Heart right ventricle (tissue), 16 donors: ENCODE measurements at regions not wholly inside any gene's neighbourhood (a gene's known extent, or its start where the extent isn't known, plus 50 kb on each side); places are given as distances from the start of the nearest gene placed in this dataset.
"Not testable (repeated sequence)": the region's sequence is repeated elsewhere in the genome, so short reads cannot be mapped to it uniquely, and the experiment has no call there.

Experiments used
- ATAC-seq, 8 donors: fragments of 200-7000 bp; cut with Tn5 transposase; one replicate each; pipeline ENCODE4 v1.9.1; 2020; ENCODE audit warnings: mild to moderate bottlenecking in 8 of 8, moderate library complexity in 8 of 8, moderate number of reproducible peaks in 1 of 8
- DNase-seq, 2 donors: peaks; one replicate each; pipeline ENCODE4 v3.0.0-alpha.2; 2020
- H3K27ac ChIP-seq, 10 donors: fragments of 200-600 bp; sonication (generic) in 2 of 10; one replicate each; pipeline versions ENCODE4 v1.5.0 to v1.8.0; 2020 to 2022; ENCODE audit warnings: mild to moderate bottlenecking in 3 of 10
- H3K27me3 ChIP-seq, 7 donors: fragments of 200-600 bp; one replicate each; pipeline ENCODE4 v1.8.0; 2021 to 2022; ENCODE audit warnings: mild to moderate bottlenecking in 2 of 7
- H3K36me3 ChIP-seq, 9 donors: fragments of 200-600 bp; sonication (generic) in 1 of 9; one replicate each; pipeline versions ENCODE4 v1.5.0 to v1.8.0; 2020 to 2022; ENCODE audit warnings: mild to moderate bottlenecking in 2 of 9
- H3K4me1 ChIP-seq, 9 donors: fragments of 200-600 bp; sonication (generic) in 1 of 9; one replicate each; pipeline versions ENCODE4 v1.5.0 to v1.8.0; 2020 to 2022; ENCODE audit warnings: mild to moderate bottlenecking in 4 of 9
- H3K4me3 ChIP-seq, 10 donors: fragments of 200-600 bp; sonication (generic) in 2 of 10; one replicate each; pipeline versions ENCODE4 v1.5.0 to v1.8.0; 2020 to 2022; ENCODE audit warnings: mild to moderate bottlenecking in 7 of 10, moderate library complexity in 2 of 10
- H3K9me3 ChIP-seq, 11 donors: fragments of 200-600 bp in 10 of 11; sonication (generic) in 2 of 11; one replicate each; pipeline versions ENCODE4 v1.5.0 to v1.8.0; 2013 to 2022; ENCODE audit warnings: mild to moderate bottlenecking in 2 of 11, control low read depth in 1 of 11, moderate library complexity in 1 of 11
- WGBS, 2 donors: extraction: QIAGEN DNeasy Blood & Tissue Kit; methylation state at CpG; one replicate each; pipeline ENCODE4 v1.1.7; 2013; ENCODE audit warnings: inconsistent platforms in 1 of 2; 5-methylcytosine and 5-hydroxymethylcytosine counted together
- intact Hi-C, 10 donors: fragments of 100-400 bp; cut with DNase I; formaldehyde crosslinking; loops; one replicate each; pipeline versions ENCODE4 v1.11.1 to v1.14.2; 2022
- TF ChIP-seq, protein P1 (sequence below), 9 donors: fragments of 200-600 bp; sonication (generic) in 2 of 9; IDR thresholded peaks; one replicate each; pipeline versions ENCODE4 v1.5.0 to v1.8.0; 2021 to 2022; ENCODE audit warnings: antibody characterized with exemption in 9 of 9, mild to moderate bottlenecking in 5 of 9, moderate library complexity in 1 of 9
- donor health status: Arrhythmogenic right ventricular cardiomyopathy.
- donor health status: ischemic (EF 13 %, LVEDD 7.1; RV severe dilation, severe dysfunction).
- donor health status: healthy with polysubstance abuse.
- donor health status: DM: no; HTN: yes; CAD: no.
- donor health status: DM: no; HTN: no; CAD: no.
- donor health status: ischemic (EF 25% LVEDD 6.9; RV normal size, moderate dysfunction).
- donor health status: ischemic (EF 25% LVEDD 5.7; RV mildly dilated, moderate dysfunction).
- donor health status: healthy.
- donor health status: DM: yes; HTN: yes; CAD: no.
- donor health status: Ischemic cardiomyopathy.
- donor health status: ischemic (EF 35%, LVEDD 5.7; RV mildly dilated, moderate dysfunction).
- donor health status: nonischemic (EF 11% LVEDD 7.7; RV severe dilation, severe dysfunction).
- donor health status: DM: yes; HTN: yes; CAD: no.
- donor health status: PGD.
- donor health status: ischemic (EF 29% LVEDD 5.4; RV normal size, mild dysfunction).
- donor health status: nonischemic (EF 23%, LVEDD 6.1; RV moderate dilation, normal function).

DNA sequence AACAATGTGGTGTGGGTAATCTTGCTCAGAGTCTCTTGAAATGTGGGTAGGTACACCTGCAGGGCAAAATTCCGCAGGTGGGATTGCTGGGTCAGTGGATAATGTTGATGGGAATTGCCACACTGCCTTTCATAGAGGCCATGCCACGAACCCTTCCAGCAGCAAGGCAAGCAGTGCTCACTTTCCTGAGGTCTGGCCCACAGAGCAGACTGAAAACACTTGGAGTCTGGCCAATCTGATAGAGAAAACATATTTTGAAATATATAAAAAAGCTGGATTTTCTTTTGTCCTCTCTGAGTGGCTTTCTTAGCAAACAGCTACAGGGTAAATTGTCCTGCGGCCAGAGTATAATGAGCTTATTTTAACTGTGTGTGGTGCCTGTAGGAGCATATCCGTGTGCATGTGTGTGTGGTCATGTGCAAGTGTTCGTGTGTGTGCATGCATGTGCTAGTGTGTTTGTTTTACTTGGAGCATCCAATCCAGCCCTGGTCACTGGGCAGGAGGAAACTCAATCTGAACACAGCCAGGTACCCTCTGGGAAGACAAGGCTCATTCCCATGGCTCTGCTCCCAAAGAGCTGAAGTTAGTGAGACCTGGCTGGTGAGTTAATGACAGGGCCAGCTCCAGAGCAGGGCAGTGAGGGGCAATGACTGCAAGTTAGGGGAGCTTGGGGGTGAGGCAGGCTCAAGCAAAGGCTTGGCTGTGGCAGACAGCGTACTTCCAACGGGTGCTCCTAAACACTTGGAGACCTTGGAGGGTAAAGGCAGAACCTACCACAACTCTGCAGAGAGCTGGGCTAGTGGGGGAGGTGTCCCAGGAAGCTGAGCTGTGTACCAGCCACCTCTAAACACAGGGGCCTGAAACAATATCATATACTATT is 91.3 kb downstream of the PLXNA1 start:
- 67 to 76% methylated on average over 7 of the region's 7 CpGs for WGBS, 2 donors
- Histone ChIP-seq H3K27me3 (peaks cover 0 to 29% (median 5%) of the 10 kb centered on the region in 7 donors), H3K27ac (no peak overlapping the region), H3K36me3 (no peaks in the 10 kb centered on the region), H3K9me3 (peaks cover 0 to 7% (median 0%) of the 10 kb centered on the region in 11 donors), H3K4me3 (no peak overlapping the region), H3K4me1 (peaks cover 0 to 8% (median 0%) of the 10 kb centered on the region in 9 donors)
- no peak for DNase-seq
- TF ChIP-seq, protein P1, sequence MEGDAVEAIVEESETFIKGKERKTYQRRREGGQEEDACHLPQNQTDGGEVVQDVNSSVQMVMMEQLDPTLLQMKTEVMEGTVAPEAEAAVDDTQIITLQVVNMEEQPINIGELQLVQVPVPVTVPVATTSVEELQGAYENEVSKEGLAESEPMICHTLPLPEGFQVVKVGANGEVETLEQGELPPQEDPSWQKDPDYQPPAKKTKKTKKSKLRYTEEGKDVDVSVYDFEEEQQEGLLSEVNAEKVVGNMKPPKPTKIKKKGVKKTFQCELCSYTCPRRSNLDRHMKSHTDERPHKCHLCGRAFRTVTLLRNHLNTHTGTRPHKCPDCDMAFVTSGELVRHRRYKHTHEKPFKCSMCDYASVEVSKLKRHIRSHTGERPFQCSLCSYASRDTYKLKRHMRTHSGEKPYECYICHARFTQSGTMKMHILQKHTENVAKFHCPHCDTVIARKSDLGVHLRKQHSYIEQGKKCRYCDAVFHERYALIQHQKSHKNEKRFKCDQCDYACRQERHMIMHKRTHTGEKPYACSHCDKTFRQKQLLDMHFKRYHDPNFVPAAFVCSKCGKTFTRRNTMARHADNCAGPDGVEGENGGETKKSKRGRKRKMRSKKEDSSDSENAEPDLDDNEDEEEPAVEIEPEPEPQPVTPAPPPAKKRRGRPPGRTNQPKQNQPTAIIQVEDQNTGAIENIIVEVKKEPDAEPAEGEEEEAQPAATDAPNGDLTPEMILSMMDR (IDR thresholded peaks at IDR 0.05): no peak
- no peak for ATAC-seq
- intact Hi-C loops: no loop called here

DNA sequence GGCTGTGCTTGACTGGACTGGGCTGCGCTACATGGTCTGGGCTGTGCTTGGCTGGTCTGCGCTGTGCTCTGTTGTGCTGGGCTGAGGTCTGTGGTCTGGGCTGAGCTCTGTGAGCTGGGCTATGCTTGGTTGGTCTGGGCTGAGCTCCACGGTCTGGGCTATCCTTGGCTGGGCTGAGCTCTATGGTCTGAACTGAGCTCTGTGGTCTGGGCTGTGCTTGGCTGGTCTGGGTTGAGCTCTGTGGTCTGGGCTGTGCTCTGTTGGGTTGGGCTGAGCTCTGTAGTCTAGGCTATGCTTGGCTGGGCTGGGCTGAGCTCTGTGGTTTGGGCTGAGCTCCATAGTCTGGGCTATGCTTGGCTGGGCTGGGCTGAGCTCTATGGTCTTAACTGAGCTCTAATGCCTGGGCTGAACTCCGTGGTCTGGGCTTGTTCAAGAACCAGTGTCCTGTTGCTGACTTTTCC is 92.0 kb downstream of the PLXNA1 start:
- Histone ChIP-seq H3K27me3 (peaks cover 0 to 23% (median under 1%) of the 10 kb centered on the region in 7 donors), H3K4me1 (peaks cover 0 to 8% (median 0%) of the 10 kb centered on the region in 9 donors), H3K27ac (peak overlapping the region in 1 of 10 donors; percentile 40), H3K9me3 (peaks cover 0 to 7% (median 0%) of the 10 kb centered on the region in 11 donors), H3K4me3 (no peak overlapping the region), H3K36me3 (no peaks in the 10 kb centered on the region)
- intact Hi-C loops: no loop called here
- TF ChIP-seq, protein P1 (IDR thresholded peaks at IDR 0.05): no peak
- ATAC-seq: peak in 5 of 8 donors; percentile 23 to 56 (median 32)
- 77% methylated on average over 4 of the region's 4 CpGs for WGBS, 2 donors
- no peak for DNase-seq

DNA sequence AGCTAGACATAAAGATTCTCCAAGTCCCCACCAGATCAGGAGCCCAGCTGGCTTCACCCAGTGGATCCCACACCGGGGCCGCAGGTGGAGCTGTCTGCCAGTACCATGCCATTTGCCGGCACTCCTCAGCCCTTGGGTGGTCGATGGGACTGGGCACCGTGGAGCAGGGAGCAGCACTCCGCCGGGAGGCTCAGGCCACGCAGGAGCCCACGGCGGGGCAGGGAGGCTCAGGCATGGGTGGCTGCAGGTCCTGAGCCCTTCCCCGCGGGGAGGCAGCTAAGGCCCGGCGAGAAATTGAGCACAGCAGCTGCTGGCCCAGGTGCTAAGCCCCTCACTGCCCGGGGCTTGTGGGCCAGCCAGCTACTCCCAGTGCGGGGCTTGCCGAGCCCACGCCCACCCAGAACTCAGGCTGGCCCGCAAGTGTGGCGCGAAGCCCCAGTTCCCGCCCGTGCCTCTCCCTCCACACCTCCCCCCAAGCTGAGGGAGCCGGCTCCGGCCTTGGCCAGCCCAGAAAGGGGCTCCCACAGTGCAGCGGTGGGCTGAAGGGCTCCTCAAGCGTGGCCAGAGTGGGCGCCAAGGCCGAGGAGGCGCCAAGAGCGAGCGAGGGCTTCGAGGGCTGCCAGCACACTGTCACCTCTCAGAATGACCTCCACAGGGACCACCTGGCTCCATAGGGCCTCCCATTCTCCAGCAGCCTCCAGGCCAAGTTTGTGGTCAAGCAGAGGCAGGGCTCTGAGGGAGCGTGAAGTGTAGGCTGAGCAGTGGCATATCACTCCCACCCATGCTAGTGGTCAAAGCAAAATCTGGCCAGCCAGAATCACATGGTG is 93.5 kb downstream of the PLXNA1 start:
- intact Hi-C loops, ATAC-seq, H3K36me3 ChIP-seq, DNase-seq, H3K4me1 ChIP-seq, H3K27me3 ChIP-seq, H3K9me3 ChIP-seq, H3K4me3 ChIP-seq, H3K27ac ChIP-seq: not testable (repeated sequence)
- 93 to 96% methylated on average over 29 to 34 of the region's 34 CpGs for WGBS, 2 donors

DNA sequence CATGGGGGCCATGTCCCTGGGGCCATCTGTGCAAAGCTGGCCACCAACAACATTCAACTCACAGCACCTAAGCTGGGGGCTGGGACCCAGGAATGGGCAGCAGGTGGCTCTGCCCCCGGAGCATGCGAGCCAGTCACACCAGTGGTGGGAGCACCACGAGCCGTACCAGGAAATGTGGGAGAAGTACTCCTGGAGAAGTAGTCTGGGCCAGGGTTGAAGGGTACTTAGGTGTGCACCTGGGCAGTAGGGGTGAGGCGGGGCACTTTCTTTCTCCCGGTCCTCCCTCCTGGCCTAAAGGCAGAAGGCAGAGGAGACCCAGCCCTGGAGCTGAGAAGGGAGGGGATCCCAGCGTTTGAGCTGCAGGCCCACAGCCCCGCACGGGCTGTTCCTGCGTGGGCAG is 94.2 kb downstream of the PLXNA1 start:
- TF ChIP-seq, protein P1 (IDR thresholded peaks at IDR 0.05): no peak
- DNase-seq (no peak), ATAC-seq (no peak)
- H3K27me3 ChIP-seq: peaks cover 0 to 5% (median 0%) of the 10 kb centered on the region in 7 donors
- H3K4me1 ChIP-seq: peaks cover 0 to 8% (median 0%) of the 10 kb centered on the region in 9 donors
- intact Hi-C loops: no loop called here
- H3K4me3 ChIP-seq: no peak overlapping the region
- H3K9me3 ChIP-seq: peaks cover 0 to 7% (median 0%) of the 10 kb centered on the region in 11 donors
- H3K36me3 ChIP-seq: no peaks in the 10 kb centered on the region
- no peak overlapping the region for H3K27ac ChIP-seq
- WGBS, 2 donors: 86 to 95% methylated on average over 10 of the region's 10 CpGs
